ENCODE measurements at regions not wholly inside any gene's neighbourhood (a gene's known extent, or its start where the extent isn't known, plus 50 kb on each side); places are given as distances from the start of the nearest gene placed in this dataset.

DNA sequence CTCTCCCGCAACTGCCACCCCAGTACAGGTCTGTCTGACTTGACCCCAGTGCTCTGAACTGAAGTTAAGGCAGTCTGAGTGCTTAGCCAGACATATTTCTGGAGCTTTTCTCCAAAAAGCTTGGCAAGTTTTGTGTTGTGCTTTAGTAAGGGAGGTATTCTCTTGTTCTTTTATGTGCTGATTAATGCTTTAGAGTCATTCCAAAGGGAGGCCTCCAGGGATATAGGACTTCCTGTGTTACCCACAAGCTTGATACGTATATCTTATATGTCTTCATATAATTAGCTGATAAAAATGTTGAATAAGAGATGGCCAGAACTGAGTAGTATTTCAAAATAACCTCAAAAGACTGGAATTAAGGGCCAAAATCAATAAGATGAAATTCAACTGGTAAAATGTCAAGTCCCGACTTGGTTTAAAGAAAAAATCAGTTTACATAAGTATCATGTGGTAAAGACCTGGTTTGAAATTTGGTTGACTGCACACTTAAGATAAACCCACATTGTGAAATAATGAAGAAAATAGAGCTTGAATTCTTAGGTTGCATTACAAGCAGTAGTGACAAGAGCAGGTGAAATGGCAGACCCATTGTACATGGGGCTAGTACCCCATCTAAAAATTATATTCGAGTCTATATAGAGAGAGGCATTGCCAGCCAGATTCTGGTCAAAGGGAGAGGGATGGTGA, 226.9 kb downstream of the SNX19 start:
- POLR2A ChIA-PET = no interaction called here
- CTCF ChIA-PET = no interaction called here
- no peak for DNase-seq
- Mint-ChIP-seq H3K27ac (no peak overlapping the region), H3K4me1 (ENCODE audit: low read depth) (no peaks in the 10 kb centered on the region), H3K36me3 (no peaks in the 10 kb centered on the region), H3K27me3 (peaks cover 10% of the 10 kb centered on the region), H3K9me3 (no peaks in the 10 kb centered on the region), H3K4me3 (no peak overlapping the region)
- intact Hi-C loops (cut with micrococcal nuclease) = no loop called here

DNA sequence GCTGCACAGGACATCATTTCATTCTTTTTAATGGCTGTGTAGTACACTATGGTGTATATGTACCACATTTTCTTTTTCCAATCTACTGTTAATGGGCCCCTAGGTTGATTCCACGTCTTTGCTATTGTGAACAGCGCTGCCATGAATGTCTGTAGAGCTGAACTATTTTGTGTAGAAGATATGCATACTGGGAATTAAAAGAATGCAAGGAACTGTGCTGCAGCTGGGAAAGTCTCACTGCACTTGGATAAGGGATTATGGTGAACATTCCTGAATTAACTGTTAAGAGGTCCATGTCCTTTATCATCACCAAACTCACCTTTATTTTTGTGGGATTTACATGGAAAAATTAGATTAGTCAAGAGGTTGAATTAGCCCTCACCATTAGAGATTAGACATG, 224.7 kb downstream of the SNX19 start:
- intact Hi-C loops (cut with micrococcal nuclease) = no loop called here
- CTCF ChIA-PET = no interaction called here
- H3K9me3 Mint-ChIP-seq = no peaks in the 10 kb centered on the region

DNA sequence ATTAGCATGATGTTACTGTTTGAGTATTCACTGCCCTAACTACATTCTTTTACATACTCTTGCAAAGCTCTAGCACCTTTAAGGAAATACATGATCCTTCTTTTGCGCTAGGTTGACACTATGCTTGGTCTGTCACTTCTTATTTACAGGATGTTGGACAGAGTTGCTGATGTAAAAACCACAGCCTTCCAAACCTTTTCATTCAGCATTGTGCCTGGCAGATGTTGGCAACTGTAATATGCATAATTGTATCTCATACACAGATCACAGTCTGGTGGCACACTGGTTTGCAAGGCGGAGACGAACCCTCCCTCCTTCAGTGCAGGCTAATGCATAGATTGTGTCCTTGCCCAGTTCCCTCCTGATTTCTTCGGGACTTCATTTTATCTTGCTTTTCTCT, 224.1 kb downstream of the SNX19 start:
- no peak overlapping the region for H3K27ac Mint-ChIP-seq
- POLR2A ChIA-PET = no interaction called here
- no peak for DNase-seq
- H3K4me3 Mint-ChIP-seq = no peak overlapping the region
- intact Hi-C loops (cut with micrococcal nuclease) = no loop called here
- H3K27me3 Mint-ChIP-seq = peaks cover 4% of the 10 kb centered on the region
- CTCF ChIA-PET = no interaction called here
- no peaks in the 10 kb centered on the region for H3K36me3 Mint-ChIP-seq
- H3K4me1 Mint-ChIP-seq (ENCODE audit: low read depth) = no peaks in the 10 kb centered on the region
- no peaks in the 10 kb centered on the region for H3K9me3 Mint-ChIP-seq

More for the DNA sequence above, 224.7 kb downstream of the SNX19 start:
- no peak overlapping the region for H3K27ac Mint-ChIP-seq
- H3K4me3 Mint-ChIP-seq = no peak overlapping the region
- DNase-seq = no peak
- no peaks in the 10 kb centered on the region for H3K4me1 Mint-ChIP-seq (ENCODE audit: low read depth)
- no peaks in the 10 kb centered on the region for H3K36me3 Mint-ChIP-seq
- POLR2A ChIA-PET = no interaction called here
- H3K27me3 Mint-ChIP-seq = peaks cover 5% of the 10 kb centered on the region

DNA sequence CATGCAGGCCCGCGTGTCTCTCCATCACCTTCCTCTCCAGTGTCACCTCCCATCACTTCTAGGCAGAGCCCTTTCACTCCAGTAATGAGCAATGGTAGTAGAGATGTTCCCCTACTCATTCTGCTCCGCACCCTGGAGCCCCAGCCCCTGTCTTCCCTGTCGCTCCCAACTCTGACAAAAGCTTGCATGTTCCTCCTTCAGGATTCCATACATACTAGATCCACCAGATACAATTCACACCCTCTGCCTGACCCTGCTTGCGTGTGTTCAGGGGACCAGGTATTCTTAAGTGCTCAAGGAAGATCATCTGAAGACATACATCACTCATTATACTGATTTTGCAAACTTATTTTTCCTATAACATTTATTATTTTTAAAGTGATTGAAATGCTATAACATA, 222.7 kb downstream of the SNX19 start:
- H3K4me3 Mint-ChIP-seq = no peak overlapping the region
- DNase-seq = no peak
- POLR2A ChIA-PET = no interaction called here
- no peaks in the 10 kb centered on the region for H3K36me3 Mint-ChIP-seq
- no peak overlapping the region for H3K27ac Mint-ChIP-seq
- intact Hi-C loops (cut with micrococcal nuclease) = no loop called here
- CTCF ChIA-PET = no interaction called here
- H3K9me3 Mint-ChIP-seq = no peaks in the 10 kb centered on the region
- H3K27me3 Mint-ChIP-seq = peaks cover 3% of the 10 kb centered on the region
- H3K4me1 Mint-ChIP-seq (ENCODE audit: low read depth) = no peaks in the 10 kb centered on the region

DNA sequence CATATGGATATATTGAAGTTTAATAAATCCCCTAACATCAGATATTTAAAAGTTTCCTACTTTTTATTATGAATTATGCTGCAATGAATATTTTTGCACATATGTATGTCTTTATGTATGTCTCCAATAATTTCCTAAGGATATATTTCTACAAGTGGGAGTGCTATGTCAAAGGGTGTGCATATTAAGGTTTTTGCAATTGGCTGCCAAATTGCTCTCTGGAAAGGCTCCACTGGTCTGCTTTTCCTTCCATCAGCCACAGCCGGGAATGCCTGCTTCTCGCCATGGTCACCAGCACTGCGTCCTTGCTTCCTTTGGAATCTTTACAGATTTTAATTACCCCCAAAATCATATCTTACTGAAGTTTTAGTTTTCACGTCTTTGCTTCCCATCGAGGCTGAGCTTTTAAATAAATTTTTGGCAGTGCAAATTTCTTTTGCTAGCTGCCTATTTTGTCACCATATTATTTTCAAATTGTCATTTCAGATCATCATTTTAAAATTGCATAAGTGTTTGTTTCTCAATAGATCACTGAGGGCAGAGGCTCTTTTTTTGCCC, 221.7 kb downstream of the SNX19 start:
- Mint-ChIP-seq H3K27me3 (peaks cover 2% of the 10 kb centered on the region), H3K4me1 (ENCODE audit: low read depth) (no peaks in the 10 kb centered on the region), H3K9me3 (no peaks in the 10 kb centered on the region), H3K36me3 (no peaks in the 10 kb centered on the region), H3K27ac (no peak overlapping the region), H3K4me3 (no peak overlapping the region)
- POLR2A ChIA-PET = no interaction called here
- CTCF ChIA-PET = no interaction called here
- DNase-seq = no peak
- intact Hi-C loops (cut with micrococcal nuclease) = no loop called here

DNA sequence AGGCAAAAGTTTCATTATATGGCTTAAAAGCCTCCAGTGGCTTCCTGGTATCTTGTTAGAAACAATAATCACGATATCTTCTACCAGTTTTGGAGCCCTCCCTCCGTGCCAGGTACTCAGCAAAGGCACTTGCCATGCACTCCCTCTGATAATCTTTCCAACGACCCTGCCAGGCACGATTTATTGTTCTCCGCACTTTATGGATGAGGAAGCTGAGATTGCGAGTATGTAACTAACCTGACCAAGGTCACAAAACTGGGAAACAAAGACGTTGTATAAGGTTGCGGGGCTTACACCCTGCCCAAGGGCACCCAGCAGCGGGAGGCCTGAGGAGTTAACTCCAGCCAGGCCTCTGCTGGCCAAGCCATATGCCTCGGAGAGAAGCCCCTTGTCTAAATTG, 218.1 kb downstream of the SNX19 start:
- Mint-ChIP-seq H3K4me3 (no peak overlapping the region), H3K27me3 (peaks cover under 1% of the 10 kb centered on the region), H3K36me3 (no peaks in the 10 kb centered on the region), H3K27ac (no peak overlapping the region), H3K9me3 (no peaks in the 10 kb centered on the region), H3K4me1 (ENCODE audit: low read depth) (no peaks in the 10 kb centered on the region)
- ChIA-PET POLR2A (no interaction called here), CTCF (no interaction called here)
- intact Hi-C loops (cut with micrococcal nuclease) = no loop called here
- DNase-seq = no peak

DNA sequence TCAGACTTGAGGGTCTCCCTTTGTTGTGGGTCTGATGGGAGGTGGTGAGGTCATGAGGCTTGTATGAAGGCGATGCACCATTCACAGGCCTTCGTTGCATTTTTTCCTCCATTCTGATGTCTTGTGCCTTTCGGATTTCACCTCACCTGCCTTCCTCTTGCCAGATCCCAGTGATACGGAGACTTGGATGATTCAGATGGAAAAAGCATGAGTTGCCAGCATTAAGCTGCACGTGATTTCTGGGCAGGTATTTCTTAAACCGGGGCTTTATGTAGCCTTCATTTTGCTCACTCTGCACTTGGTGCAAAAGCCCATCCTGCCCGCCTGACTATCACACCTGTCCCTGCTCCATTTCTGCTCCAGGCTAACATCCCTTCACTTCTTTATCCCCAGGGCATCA, 216.7 kb downstream of the SNX19 start:
- ChIA-PET CTCF (no interaction called here), POLR2A (no interaction called here)
- H3K27ac Mint-ChIP-seq = no peak overlapping the region
- H3K4me1 Mint-ChIP-seq (ENCODE audit: low read depth) = no peaks in the 10 kb centered on the region
- intact Hi-C loops (cut with micrococcal nuclease) = no loop called here
- no peak overlapping the region for H3K4me3 Mint-ChIP-seq
- no peaks in the 10 kb centered on the region for H3K9me3 Mint-ChIP-seq
- peaks cover 4% of the 10 kb centered on the region for H3K27me3 Mint-ChIP-seq
- DNase-seq = no peak
- no peaks in the 10 kb centered on the region for H3K36me3 Mint-ChIP-seq

DNA sequence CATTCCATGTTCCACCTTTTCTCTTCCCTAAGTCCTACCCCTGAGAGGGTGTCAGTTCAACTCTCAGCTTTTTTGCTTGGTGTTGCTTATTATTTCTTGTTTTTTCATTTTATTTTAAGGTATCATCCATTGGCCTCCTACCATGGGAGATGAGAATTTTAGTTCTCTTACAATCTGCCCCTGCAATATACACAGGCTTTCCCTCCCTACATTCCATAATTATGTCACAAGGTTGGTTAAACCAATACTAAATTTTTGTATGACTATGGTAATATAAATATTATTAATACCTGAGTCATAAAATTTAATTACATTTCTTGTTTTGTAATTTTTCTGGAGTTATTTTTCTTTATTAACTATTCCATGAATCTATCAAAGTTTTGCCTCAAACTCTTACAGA, 216.2 kb downstream of the SNX19 start:
- H3K4me3 Mint-ChIP-seq = no peak overlapping the region
- no peaks in the 10 kb centered on the region for H3K4me1 Mint-ChIP-seq (ENCODE audit: low read depth)
- ChIA-PET POLR2A (no interaction called here), CTCF (no interaction called here)
- intact Hi-C loops (cut with micrococcal nuclease) = no loop called here
- no peaks in the 10 kb centered on the region for H3K9me3 Mint-ChIP-seq
- DNase-seq = no peak
- H3K27ac Mint-ChIP-seq = no peak overlapping the region
- H3K36me3 Mint-ChIP-seq = no peaks in the 10 kb centered on the region
- H3K27me3 Mint-ChIP-seq = peaks cover 4% of the 10 kb centered on the region

DNA sequence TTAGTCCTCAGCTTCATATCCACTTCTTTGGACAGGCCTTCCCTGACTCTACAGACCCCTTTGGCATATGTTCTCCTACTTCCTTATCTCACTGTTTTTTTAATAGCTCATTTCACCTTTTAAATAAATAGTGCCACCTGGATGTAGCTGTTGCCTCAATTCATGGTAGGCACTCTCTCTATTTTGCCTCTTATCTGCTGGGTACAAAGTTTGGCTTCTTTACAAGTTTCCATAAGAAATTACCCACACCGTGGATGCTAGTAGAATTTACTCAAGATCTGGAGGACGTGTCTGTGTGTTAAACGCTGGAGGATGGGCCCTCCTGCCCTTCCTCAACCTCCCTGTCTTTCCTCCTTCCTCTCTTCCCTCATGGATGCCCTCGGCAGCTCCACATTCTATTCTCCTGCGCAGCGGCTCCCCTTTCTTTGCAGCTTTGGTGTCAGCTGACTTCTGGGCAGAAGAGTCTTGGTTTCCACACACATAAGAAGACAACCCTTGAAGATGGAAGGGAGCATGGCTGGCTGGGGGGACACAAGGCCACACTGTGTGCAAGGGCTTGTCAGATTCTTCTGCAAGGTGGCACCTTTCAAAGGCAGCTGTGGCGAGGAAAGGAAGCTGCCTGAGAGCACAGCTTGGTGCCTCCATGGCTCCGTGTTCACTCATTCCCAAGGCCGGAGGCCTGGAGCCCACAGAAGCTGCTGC, 212.6 kb downstream of the SNX19 start:
- no peaks in the 10 kb centered on the region for H3K36me3 Mint-ChIP-seq
- CTCF ChIA-PET = no interaction called here
- no peaks in the 10 kb centered on the region for H3K9me3 Mint-ChIP-seq
- no peak overlapping the region for H3K4me3 Mint-ChIP-seq
- POLR2A ChIA-PET = no interaction called here
- intact Hi-C loops (cut with micrococcal nuclease) = no loop called here
- peaks cover 10% of the 10 kb centered on the region for H3K27me3 Mint-ChIP-seq
- DNase-seq = no peak
- no peaks in the 10 kb centered on the region for H3K4me1 Mint-ChIP-seq (ENCODE audit: low read depth)
- H3K27ac Mint-ChIP-seq = no peak overlapping the region

DNA sequence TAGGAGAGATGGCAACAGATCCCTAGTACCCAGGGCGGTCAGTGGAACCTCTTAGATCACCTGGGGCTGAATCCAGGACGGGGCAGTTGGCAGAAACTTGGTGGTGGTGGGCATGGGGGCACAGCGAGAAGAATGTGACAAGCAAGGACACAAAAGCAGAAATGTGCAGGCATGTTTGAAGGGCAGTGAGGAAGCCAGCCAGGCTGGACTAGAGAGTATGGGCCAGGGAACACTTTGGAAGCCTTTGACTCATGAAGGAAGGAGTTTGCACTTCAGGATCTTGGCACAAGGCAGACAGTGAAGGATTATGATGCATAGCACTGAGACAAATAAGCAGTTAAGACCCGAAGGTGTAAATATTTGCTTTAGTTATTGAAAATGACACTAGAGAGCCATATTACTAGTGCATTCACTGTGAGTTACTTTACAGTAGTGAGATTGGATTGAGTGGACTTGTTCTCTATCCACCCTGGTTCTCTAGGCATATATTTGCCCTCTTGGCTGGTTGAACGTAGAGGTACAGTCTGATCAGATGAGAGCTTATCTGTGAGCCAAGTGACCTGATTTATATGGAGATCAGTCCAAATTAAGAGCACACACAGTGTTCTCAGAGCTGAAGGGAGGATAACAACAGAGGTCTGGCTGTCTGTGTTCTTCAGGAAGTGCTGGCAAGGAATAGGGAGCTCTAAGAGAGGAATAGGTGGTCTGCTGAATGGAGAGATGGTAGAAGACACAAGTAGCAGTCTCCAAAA, 210.4 kb downstream of the SNX19 start:
- Mint-ChIP-seq H3K27me3 (peaks cover 10% of the 10 kb centered on the region), H3K9me3 (no peaks in the 10 kb centered on the region)
- POLR2A ChIA-PET = no interaction called here

DNA sequence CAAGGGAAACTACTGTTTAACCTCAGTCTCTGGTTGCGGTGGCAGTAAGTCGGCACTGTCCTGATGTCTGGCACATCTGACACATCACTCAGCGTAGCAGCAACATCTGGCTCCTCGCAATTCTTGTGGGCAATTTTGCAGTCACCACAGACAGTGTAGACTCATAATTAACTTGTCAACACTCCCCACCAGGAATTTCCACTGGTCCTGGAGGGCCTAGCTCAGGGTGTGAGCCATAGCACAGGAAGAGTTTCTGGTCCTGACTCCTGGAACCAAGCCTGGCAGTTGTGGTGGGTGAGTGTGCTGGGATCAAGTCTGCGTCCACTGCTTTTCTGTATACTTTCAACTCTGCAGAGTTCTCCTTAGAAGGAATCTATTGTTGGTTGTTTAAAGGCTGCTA, 209.7 kb downstream of the SNX19 start:
- ChIA-PET CTCF (no interaction called here), POLR2A (no interaction called here)
- Mint-ChIP-seq H3K36me3 (no peaks in the 10 kb centered on the region), H3K27ac (no peak overlapping the region), H3K9me3 (no peaks in the 10 kb centered on the region), H3K4me3 (no peak overlapping the region), H3K27me3 (peaks cover 10% of the 10 kb centered on the region), H3K4me1 (ENCODE audit: low read depth) (no peaks in the 10 kb centered on the region)
- intact Hi-C loops (cut with micrococcal nuclease) = no loop called here
- no peak for DNase-seq

More for the DNA sequence above, 210.4 kb downstream of the SNX19 start:
- Mint-ChIP-seq H3K4me3 (no peak overlapping the region), H3K27ac (no peak overlapping the region), H3K4me1 (ENCODE audit: low read depth) (no peaks in the 10 kb centered on the region), H3K36me3 (no peaks in the 10 kb centered on the region)
- CTCF ChIA-PET = no interaction called here
- intact Hi-C loops (cut with micrococcal nuclease) = no loop called here
- DNase-seq = no peak

DNA sequence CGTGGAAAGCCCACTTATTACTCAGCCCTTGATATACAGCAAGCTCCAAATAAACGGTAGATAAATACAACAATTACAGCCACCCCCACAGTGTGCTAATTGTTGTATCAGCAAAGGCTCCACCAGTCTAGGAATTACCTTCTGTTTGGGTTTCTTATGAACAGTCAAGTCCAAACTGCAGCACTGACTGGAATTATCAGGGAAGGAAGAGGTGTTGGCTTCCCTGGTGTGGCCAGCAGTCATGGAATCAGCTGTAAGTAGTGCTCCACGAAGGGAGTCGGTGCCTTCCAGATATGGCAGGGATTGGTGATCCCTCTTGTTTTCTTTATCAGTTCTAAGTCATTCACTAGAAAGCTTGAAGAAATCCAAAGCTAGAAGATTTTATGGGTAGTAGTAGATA, 209.1 kb downstream of the SNX19 start:
- no peaks in the 10 kb centered on the region for H3K36me3 Mint-ChIP-seq
- CTCF ChIA-PET = no interaction called here
- DNase-seq = no peak
- intact Hi-C loops (cut with micrococcal nuclease) = no loop called here
- H3K27me3 Mint-ChIP-seq = peaks cover 10% of the 10 kb centered on the region
- H3K27ac Mint-ChIP-seq = no peak overlapping the region
- H3K4me3 Mint-ChIP-seq = no peak overlapping the region
- POLR2A ChIA-PET = no interaction called here
- H3K9me3 Mint-ChIP-seq = no peaks in the 10 kb centered on the region
- no peaks in the 10 kb centered on the region for H3K4me1 Mint-ChIP-seq (ENCODE audit: low read depth)

DNA sequence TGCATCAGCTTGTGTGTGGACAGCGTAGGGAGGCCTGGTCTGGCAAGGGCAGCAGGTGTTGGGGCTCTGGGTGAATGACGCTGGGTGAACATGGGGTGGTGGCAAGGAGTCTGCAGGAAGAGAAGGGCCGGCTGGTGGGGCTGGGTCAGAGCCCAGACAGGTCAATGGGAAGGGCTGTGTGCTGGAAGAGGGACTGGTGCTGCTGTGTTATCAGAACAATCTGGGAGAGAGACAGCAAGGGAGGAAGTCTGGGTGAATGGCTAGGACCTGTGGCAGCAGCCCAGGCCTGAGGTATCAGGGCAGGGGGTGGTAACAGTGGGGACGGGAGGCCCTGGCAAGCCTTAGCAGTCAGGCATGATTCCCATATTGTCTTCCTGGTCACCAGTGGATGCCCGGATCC, 206.7 kb downstream of the SNX19 start:
- no peak overlapping the region for H3K27ac Mint-ChIP-seq
- H3K4me3 Mint-ChIP-seq = no peak overlapping the region
- ChIA-PET CTCF (no interaction called here), POLR2A (no interaction called here)
- H3K36me3 Mint-ChIP-seq = no peaks in the 10 kb centered on the region
- H3K4me1 Mint-ChIP-seq (ENCODE audit: low read depth) = no peaks in the 10 kb centered on the region
- DNase-seq = no peak
- no peaks in the 10 kb centered on the region for H3K9me3 Mint-ChIP-seq
- intact Hi-C loops (cut with micrococcal nuclease) = no loop called here
- peaks cover 6% of the 10 kb centered on the region for H3K27me3 Mint-ChIP-seq
